ENCODE measurements at regions not wholly inside any gene's neighbourhood (a gene's known extent, or its start where the extent isn't known, plus 50 kb on each side); places are given as distances from the start of the nearest gene placed in this dataset.

GRCh38 chr18:28716338-28716737 is 539.4 kb upstream of the CDH2 start:
- TF ChIP-seq, protein P1, sequence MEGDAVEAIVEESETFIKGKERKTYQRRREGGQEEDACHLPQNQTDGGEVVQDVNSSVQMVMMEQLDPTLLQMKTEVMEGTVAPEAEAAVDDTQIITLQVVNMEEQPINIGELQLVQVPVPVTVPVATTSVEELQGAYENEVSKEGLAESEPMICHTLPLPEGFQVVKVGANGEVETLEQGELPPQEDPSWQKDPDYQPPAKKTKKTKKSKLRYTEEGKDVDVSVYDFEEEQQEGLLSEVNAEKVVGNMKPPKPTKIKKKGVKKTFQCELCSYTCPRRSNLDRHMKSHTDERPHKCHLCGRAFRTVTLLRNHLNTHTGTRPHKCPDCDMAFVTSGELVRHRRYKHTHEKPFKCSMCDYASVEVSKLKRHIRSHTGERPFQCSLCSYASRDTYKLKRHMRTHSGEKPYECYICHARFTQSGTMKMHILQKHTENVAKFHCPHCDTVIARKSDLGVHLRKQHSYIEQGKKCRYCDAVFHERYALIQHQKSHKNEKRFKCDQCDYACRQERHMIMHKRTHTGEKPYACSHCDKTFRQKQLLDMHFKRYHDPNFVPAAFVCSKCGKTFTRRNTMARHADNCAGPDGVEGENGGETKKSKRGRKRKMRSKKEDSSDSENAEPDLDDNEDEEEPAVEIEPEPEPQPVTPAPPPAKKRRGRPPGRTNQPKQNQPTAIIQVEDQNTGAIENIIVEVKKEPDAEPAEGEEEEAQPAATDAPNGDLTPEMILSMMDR (IDR thresholded peaks at IDR 0.05) = no peak
- TF ChIP-seq REST (IDR thresholded peaks at IDR 0.05; ENCODE audit: insufficient read depth in 1 of 2, low read depth in 2 of 2, low read length in 1 of 2) (no peak), SIN3A (IDR thresholded peaks at IDR 0.05; ENCODE audit: borderline replicate concordance, insufficient read depth, low read depth, low read length) (no peak)

All from Panc1 (cell line).